GM18502 (cell line): ENCODE measurements at regions not wholly inside any gene's neighbourhood (a gene's known extent, or its start where the extent isn't known, plus 50 kb on each side); places are given as distances from the start of the nearest gene placed in this dataset.
"Not testable (repeated sequence)": the region's sequence is repeated elsewhere in the genome, so short reads cannot be mapped to it uniquely, and the experiment has no call there.

Experiments used
- ATAC-seq: cut with Tn5 transposase; IDR thresholded peaks from one replicate; pipeline ENCODE4 v1.9.1; 2021; ENCODE audit warnings: mild to moderate bottlenecking; ENCODE audit not compliant: unreplicated experiment, poor library complexity

DNA sequence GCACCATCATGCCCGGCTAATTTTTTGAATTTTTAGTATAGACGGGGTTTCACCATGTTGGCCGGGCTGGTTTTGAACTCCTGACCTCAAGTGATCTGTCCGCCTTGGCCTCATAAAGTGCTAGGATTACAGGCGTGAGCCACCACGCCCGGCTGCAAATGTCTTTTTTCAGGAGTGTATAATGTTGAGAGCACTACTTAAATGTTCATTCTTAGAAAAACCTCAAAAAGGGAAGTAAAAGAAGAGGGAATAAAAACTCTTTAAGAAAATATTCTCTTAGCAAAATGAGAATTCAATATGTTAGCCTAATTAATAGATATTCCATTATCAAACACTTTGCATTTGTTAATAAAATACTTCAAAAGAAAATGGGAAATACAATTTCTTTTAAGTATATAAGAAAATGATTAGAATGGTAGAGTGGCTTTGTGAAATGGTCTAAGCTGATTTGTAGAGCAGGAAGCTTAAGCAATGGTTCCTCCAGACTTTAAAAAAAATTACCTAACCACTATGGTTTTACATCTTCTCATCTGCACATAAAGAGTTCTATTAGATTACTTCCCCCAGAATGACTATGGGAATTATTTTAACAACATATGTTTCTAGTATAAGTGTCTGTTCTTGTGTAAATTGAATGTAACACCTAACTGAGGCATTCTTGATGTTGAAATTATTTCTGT, 226.7 kb upstream of the ALCAM start:
- ATAC-seq, result no peak

DNA sequence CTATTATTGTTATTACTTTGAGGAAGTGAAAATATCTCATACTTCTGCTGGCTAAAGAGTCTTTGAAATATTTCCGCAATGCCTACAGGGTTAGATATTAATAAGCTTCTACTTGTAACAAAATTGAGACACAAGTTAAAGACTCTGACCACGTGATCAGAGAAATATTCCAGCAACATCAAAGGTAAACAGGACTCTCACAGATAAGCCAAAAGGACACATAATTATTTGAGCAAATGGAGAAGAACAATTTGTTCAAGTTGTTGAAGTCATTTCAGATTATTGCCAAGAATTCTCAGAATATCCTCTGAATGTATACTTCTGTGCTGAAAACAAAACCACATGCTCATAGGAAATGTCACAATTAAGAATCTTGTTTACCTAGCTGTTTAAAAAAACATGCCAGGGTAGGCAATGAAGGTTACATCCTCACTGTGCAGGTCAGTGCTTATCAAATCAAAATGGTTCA, 225.8 kb upstream of the ALCAM start:
- ATAC-seq, result no peak

GRCh38 chr3:105144837-105145236, 221.9 kb upstream of the ALCAM start:
- ATAC-seq, result no peak

DNA sequence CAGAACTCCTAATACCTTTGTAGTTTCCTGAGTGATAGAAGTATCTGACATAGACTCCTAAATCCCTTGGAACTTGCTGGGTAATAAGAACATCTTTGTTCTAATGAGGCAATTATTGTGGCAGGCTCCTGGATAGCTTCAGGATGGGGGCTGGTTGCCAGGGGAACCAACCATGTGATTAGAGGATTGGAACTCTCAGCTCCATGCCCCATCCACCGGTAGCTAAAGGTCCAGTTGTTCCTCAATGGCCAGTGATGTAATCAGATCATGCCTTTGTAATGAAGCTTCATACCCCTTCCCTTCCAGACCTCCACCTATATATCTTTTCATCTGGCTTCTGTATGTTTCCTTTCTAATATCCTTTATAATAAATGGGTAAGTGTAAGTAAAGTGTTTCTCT, 221.2 kb upstream of the ALCAM start:
- ATAC-seq, result no peak

- ATAC-seq, result not testable (repeated sequence)
Measured at GRCh38 chr3:105149197-105149596, 217.5 kb upstream of the ALCAM start.

DNA sequence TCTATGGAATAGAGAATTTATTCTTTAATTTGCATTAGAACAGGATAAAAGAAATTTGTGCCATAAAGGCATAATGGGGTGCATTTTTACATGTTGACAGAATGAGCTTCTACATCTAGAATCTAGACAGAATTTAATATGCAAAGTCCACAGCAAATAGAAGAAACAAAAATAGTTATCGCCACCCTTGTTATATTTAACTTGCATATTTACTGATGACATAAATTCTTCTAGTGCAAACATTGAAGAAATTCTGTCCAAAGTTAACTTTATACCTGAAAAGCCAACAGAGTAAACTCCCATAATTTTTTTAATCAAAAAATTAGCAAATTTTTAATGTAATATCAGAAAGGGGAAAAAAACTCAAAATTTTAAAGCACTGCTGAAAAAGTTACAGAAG, 213.7 kb upstream of the ALCAM start:
- no peak for ATAC-seq

DNA sequence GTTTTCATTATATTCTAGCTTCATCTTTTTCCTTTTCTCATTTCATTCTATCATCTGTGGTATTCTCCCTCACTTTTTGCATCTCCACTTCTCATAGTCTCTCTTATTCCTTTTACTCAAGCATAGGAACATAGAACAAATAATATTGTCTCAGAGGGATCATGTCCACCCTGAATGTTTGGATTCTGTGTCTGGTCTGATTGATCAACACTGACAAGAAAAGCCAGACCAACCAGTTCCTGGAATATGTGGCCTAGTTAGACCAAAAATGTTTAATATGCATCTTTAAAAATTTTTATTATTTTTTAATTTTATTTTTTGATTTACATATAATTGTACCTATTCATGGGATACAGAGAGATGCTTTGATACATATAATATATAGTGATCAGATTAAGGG, 212.0 kb upstream of the ALCAM start:
- ATAC-seq, result no peak

- no peak for ATAC-seq
Measured at GRCh38 chr3:105157067-105157765, 209.5 kb upstream of the ALCAM start.

DNA sequence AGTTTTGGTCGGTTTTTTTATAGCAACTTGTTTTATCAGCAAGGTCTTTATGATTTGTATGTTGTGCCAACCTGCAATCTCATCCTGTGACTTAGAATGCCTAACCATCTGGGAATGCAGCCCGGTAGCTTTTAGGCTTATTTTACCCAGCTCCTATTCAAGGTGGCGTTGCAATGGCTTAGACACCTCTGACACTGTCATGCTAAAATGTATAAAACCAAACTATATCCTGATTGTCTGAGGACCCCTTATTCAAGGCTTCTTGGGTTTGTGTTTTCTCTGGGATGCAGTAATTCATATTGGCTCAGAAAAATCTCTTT, 209.0 kb upstream of the ALCAM start:
- ATAC-seq, result no peak

- ATAC-seq, result no peak
Measured at GRCh38 chr3:105158286-105158685, 208.4 kb upstream of the ALCAM start.

GRCh38 chr3:105162448-105162847, 204.3 kb upstream of the ALCAM start:
- ATAC-seq, result peak; percentile 63

- ATAC-seq, result no peak
Measured at GRCh38 chr3:105166893-105167292, 199.8 kb upstream of the ALCAM start.

GRCh38 chr3:105170423-105170822, 196.3 kb upstream of the ALCAM start:
- ATAC-seq, result no peak

DNA sequence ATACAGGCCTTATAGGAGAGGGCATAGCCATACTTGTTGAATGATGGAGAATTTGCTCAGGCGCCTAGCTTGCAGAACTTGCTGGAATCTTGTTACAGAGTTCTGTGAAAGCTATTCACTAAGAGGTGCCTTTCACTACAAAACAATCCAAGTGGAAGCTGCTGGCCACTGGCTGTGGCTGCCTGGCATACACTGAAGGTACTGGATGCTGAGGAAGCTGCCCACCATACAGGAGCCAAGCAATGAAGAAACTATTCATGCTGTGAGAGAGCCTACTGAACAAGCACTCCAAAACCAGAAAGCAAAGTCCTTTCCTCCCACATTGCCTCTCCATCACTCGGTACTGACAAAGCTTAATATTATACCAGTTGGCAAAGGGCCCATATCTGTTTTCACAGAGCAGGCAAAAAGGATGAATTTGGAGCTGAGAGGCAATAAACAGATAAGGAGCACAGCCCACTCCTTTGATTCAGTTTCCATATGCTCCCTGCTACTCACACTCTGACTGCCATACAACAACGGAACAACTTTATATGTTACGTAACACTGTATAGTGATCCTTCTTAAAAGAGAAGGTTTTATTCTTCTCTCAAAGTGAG, 192.6 kb upstream of the ALCAM start:
- ATAC-seq, result no peak

GRCh38 chr3:105177576-105177975, 189.1 kb upstream of the ALCAM start:
- no peak for ATAC-seq

GRCh38 chr3:105187344-105187743, 179.4 kb upstream of the ALCAM start:
- no peak for ATAC-seq

DNA sequence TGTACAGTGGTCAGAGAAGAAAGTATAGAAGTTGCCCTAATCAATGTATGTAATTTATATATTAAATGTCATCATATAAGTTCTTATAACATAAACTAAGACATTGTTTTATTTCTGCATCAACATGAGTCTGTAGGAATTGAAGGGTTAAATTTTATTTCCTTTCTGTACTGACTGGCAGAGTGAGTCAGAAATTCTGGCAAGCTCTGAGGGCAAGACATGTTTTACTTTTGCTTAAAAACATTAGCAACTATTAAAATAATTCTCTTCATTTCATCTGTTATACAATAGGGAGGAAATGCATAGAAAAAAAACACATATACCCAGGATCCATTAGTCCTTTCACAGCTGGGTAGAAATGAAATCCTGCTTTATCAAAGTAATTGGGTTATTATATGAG, 171.4 kb upstream of the ALCAM start:
- ATAC-seq, result no peak

DNA sequence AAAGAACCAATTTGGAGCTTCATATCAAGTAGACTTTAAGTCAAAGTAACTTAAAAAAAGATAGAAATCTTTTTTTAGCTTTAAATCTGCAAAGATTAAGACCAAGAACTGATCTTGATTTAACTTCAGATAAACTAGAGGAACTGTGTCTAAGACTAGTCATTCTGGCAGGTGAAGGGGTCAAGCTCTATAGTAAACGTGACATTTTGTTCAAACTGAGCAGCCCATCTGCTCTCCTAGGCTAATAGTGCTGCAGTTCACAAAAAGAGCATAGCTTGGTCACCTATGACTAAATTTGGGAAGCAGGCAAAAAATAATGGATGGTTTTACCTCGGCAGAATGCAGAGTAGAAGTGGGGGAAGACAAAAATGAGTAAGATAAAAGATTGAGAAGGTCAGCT, 168.8 kb upstream of the ALCAM start:
- peak; percentile 58 for ATAC-seq

GRCh38 chr3:105199217-105199616, 167.5 kb upstream of the ALCAM start:
- ATAC-seq, result no peak

DNA sequence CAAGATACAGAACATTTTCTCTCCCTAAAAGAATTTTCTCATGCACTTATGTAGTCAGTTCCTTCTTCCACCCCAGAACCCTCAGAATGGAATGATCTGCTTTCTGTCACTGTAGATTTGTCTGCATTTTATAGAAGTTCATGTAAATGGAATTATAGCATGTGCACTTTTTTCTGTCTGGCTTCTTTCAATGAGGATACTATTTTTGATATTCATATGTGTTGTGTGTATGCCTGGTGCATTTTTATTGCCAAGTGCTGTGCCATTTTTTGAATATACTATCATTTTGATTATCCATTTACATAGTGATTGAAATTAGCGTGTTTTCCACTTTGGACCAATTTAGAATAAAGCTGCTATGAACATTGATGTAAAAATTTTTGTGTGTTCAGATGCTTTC, 156.6 kb upstream of the ALCAM start:
- no peak for ATAC-seq

GRCh38 chr3:105214590-105214989, 152.1 kb upstream of the ALCAM start:
- no peak for ATAC-seq

DNA sequence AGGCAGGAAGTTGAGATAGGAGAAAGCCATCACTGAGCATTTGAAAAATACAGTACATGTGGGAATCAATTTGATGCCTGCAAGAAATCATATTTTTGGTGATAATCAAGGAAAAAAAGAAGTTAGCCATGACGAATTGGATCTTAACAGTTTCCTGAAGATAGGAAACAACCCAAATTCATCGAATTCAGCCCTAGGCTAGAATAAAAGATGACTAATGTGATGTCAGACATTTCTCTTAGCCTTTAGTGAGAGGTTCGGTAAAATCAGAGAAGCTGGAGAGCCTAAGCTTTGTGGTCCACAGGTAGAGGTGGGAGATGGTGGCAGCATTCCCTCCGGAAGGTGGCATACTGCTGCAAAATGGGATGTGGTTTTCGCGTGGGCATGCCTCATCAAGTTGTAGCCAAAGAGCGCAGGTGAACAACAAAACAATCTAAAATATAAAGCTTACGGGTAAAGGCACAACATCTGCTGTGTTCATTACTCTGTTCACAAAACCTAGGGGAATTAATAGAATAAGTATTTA, 144.1 kb upstream of the ALCAM start:
- no peak for ATAC-seq
